A549 (cell line): ENCODE measurements at regions not wholly inside any gene's neighbourhood (a gene's known extent, or its start where the extent isn't known, plus 50 kb on each side); places are given as distances from the start of the nearest gene placed in this dataset.

Source experiments
- BCL3 ChIP-seq: fragments of >200 bp; sonication (Bioruptor Twin); formaldehyde crosslinking; IDR thresholded peaks from 3 replicates; pipeline ENCODE4 v1.6.1; 2016
- CBX2 ChIP-seq: fragments of 200-600 bp; sonication (generic); IDR thresholded peaks from 2 replicates; pipeline ENCODE4 v1.6.1; 2016; ENCODE audit warnings: low read depth, mild to moderate bottlenecking, borderline replicate concordance
- CTCF ChIP-seq: fragments of >200 bp; sonication (Bioruptor Twin); formaldehyde crosslinking; IDR thresholded peaks from 3 replicates; pipeline ENCODE4 v1.5.1; 2016
- EP300 ChIP-seq, 2 experiments: fragments of >200 bp; sonication (Bioruptor Twin); formaldehyde crosslinking; IDR thresholded peaks; 2 replicates in 1 of 2; 3 replicates in 1 of 2; pipeline ENCODE4 v1.6.1; 2016 to 2017
- FOSL2 ChIP-seq, 2 experiments: fragments of 450-650 bp in 1 of 2; fragments of >200 bp in 1 of 2; sonication (Bioruptor Twin) in 1 of 2; formaldehyde crosslinking; IDR thresholded peaks; 2 replicates each; pipeline versions ENCODE4 v1.5.0 to v1.6.1; 2016 to 2020; ENCODE audit warnings: mild to moderate bottlenecking in 1 of 2, moderate library complexity in 1 of 2
- JUN ChIP-seq, 2 experiments: fragments of >200 bp; sonication (Bioruptor Twin); formaldehyde crosslinking; IDR thresholded peaks; 2 replicates in 1 of 2; 3 replicates in 1 of 2; pipeline ENCODE4 v1.6.1; 2016 to 2017
- NR3C1 ChIP-seq: fragments of >200 bp; sonication (Bioruptor Twin); formaldehyde crosslinking; IDR thresholded peaks from 3 replicates; pipeline ENCODE4 v1.6.1; 2017
- POLR2A ChIP-seq: IDR thresholded peaks from 2 replicates; pipeline ENCODE4 v1.6.1; 2012; ENCODE audit warnings: mild to moderate bottlenecking, low read length
- REST ChIP-seq: fragments of 200-600 bp; sonication (generic); IDR thresholded peaks from 2 replicates; pipeline ENCODE4 v1.6.1; 2016; ENCODE audit warnings: antibody characterized with exemption, mild to moderate bottlenecking, moderate library complexity
- RFX5 ChIP-seq: fragments of 450-650 bp; IDR thresholded peaks from 2 replicates; pipeline ENCODE4 v1.7.1; 2014; ENCODE audit warnings: antibody characterized with exemption, mild to moderate bottlenecking, moderate library complexity
- SMC3 ChIP-seq: fragments of >200 bp; sonication (Bioruptor Twin); formaldehyde crosslinking; IDR thresholded peaks from 3 replicates; pipeline ENCODE4 v1.6.1; 2018; ENCODE audit warnings: inconsistent platforms
- TFCP2L1 ChIP-seq: fragments of 250-450 bp; sonication (Bioruptor Pico); IDR thresholded peaks from 2 replicates; pipeline ENCODE4 v1.5.0; 2021; ENCODE audit warnings: mild to moderate bottlenecking

- TF ChIP-seq CBX2, result no peak
- no peak for TF ChIP-seq POLR2A
- no peak for TF ChIP-seq TFCP2L1
- TF ChIP-seq BCL3, result no peak
- no peak for TF ChIP-seq CTCF
- no peak for TF ChIP-seq REST
- TF ChIP-seq RFX5, result no peak
- TF ChIP-seq EP300 (IDR thresholded peaks at IDR 0.05), result no peak
- no peak for TF ChIP-seq NR3C1
- no peak for TF ChIP-seq FOSL2 (IDR thresholded peaks at IDR 0.05)
- no peak for TF ChIP-seq FOSL2 (CRISPR knock-in tag; IDR thresholded peaks at IDR 0.05)
- no peak for TF ChIP-seq JUN (IDR thresholded peaks at IDR 0.05)
- no peak for TF ChIP-seq SMC3
Measured at GRCh38 chr4:151829309-151829708, 68.5 kb upstream of the GATB start.
